ENCODE measurements at regions not wholly inside any gene's neighbourhood (a gene's known extent, or its start where the extent isn't known, plus 50 kb on each side); places are given as distances from the start of the nearest gene placed in this dataset.
"Not testable (repeated sequence)": the region's sequence is repeated elsewhere in the genome, so short reads cannot be mapped to it uniquely, and the experiment has no call there.

DNA sequence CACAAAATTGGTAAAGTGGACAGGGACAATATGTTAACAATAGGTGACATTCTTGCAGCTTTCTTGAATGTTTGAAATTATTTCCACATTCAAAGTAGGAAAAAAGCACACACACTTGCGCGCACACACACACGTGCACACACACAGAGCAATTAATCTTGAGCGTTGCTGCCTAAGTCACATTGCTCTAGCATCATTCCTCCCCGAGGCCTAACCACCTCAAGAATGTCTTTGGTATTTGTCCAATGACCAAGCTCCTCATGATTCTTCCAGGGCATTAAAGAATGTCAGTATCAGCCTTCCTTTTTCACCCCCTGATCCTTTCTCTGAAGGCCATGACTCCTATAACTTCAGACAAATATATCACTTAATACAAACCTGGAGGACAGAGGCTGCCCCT is 198.1 kb downstream of the NPR3 start:
- no peaks in the 10 kb centered on the region for H4K20me1 ChIP-seq (ENCODE audit: insufficient read depth, low read length)
- no peak overlapping the region for H3K4me2 ChIP-seq (ENCODE audit: low read depth, low read length)
- no peaks in the 10 kb centered on the region for H3K36me3 ChIP-seq (replicated peaks; ENCODE audit: insufficient read depth, low read length)
- H3K79me2 ChIP-seq (ENCODE audit: low read length): no peaks in the 10 kb centered on the region
- H3K9ac ChIP-seq (ENCODE audit: low read length): no peak overlapping the region
- no peak overlapping the region for H3K27ac ChIP-seq (ENCODE audit: low read length)
- H3K9me3 ChIP-seq (replicated peaks; ENCODE audit: insufficient read depth, low read length): no peaks in the 10 kb centered on the region
- no peaks in the 10 kb centered on the region for H3F3A ChIP-seq (ENCODE audit: insufficient read depth, low read length)
- H3K27me3 ChIP-seq (replicated peaks; ENCODE audit: insufficient read depth, low read length): no peaks in the 10 kb centered on the region
- no peak overlapping the region for H2AFZ ChIP-seq (ENCODE audit: low read length)
- no peak for DNase-seq
- no peaks in the 10 kb centered on the region for H3K4me1 ChIP-seq (ENCODE audit: low read length)
- TF ChIP-seq EZH2 (optimal IDR thresholded peaks at IDR 0.05; ENCODE audit: low read depth, low read length): no peak
- H3K9me2 ChIP-seq (replicated peaks; ENCODE audit: insufficient read depth, low read length): no peaks in the 10 kb centered on the region
- H3K4me3 ChIP-seq (ENCODE audit: low read length): no peak overlapping the region

DNA sequence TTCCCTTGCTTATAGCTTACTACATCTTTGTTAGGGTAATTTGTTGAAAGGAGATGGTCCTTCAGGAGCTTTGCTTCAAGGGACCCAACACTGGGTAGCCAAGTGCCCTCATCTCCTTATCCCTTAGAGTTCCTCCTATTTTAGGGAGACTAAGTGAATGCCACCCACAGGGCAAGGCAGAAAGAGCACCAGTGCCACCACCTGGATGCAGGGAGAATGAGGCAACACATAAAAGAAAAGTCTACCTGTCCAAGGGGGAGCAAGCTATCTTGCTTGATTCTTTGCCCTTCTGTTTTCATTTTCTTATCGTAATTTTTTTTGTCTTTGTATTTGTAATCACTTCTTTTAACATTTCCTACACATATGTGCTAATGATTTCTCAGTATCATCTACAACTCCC is 205.5 kb downstream of the NPR3 start:
- DNase-seq: peak; percentile 42

GRCh38 chr5:32928761-32929160 is 217.6 kb downstream of the NPR3 start:
- no peak overlapping the region for H3K4me3 ChIP-seq (ENCODE audit: low read length)
- H3K9me3 ChIP-seq (replicated peaks; ENCODE audit: insufficient read depth, low read length): no peaks in the 10 kb centered on the region
- H4K20me1 ChIP-seq (ENCODE audit: insufficient read depth, low read length): no peaks in the 10 kb centered on the region
- H2AFZ ChIP-seq (ENCODE audit: low read length): no peak overlapping the region
- no peak overlapping the region for H3K9ac ChIP-seq (ENCODE audit: low read length)
- no peak overlapping the region for H3K27ac ChIP-seq (ENCODE audit: low read length)
- no peaks in the 10 kb centered on the region for H3F3A ChIP-seq (ENCODE audit: insufficient read depth, low read length)
- H3K9me2 ChIP-seq (replicated peaks; ENCODE audit: insufficient read depth, low read length): no peaks in the 10 kb centered on the region
- DNase-seq: no peak
- H3K4me2 ChIP-seq (ENCODE audit: low read depth, low read length): no peak overlapping the region
- no peaks in the 10 kb centered on the region for H3K4me1 ChIP-seq (ENCODE audit: low read length)
- TF ChIP-seq EZH2 (optimal IDR thresholded peaks at IDR 0.05; ENCODE audit: low read depth, low read length): no peak
- no peak for TF ChIP-seq EZH2phosphoT487 (IDR thresholded peaks at IDR 0.05; ENCODE audit: low read length)
- no peak for TF ChIP-seq CTCF (IDR thresholded peaks at IDR 0.05; ENCODE audit: low read length)
- H3K79me2 ChIP-seq (ENCODE audit: low read length): no peaks in the 10 kb centered on the region
- H3K27me3 ChIP-seq (replicated peaks; ENCODE audit: insufficient read depth, low read length): no peaks in the 10 kb centered on the region
- H3K36me3 ChIP-seq (replicated peaks; ENCODE audit: insufficient read depth, low read length): no peaks in the 10 kb centered on the region

More for the DNA sequence above, 205.5 kb downstream of the NPR3 start:
- H2AFZ ChIP-seq (ENCODE audit: low read length): no peak overlapping the region
- TF ChIP-seq EZH2phosphoT487 (IDR thresholded peaks at IDR 0.05; ENCODE audit: low read length): no peak
- peak; percentile 53 for TF ChIP-seq CTCF (IDR thresholded peaks at IDR 0.05; ENCODE audit: low read length)
- TF ChIP-seq EZH2 (optimal IDR thresholded peaks at IDR 0.05; ENCODE audit: low read depth, low read length): no peak
- H3K9me2 ChIP-seq (replicated peaks; ENCODE audit: insufficient read depth, low read length): no peaks in the 10 kb centered on the region
- H3K9ac ChIP-seq (ENCODE audit: low read length): no peak overlapping the region
- H3K9me3 ChIP-seq (replicated peaks; ENCODE audit: insufficient read depth, low read length): no peaks in the 10 kb centered on the region
- no peaks in the 10 kb centered on the region for H3K79me2 ChIP-seq (ENCODE audit: low read length)
- no peak overlapping the region for H3K27ac ChIP-seq (ENCODE audit: low read length)
- no peaks in the 10 kb centered on the region for H4K20me1 ChIP-seq (ENCODE audit: insufficient read depth, low read length)
- no peak overlapping the region for H3K4me2 ChIP-seq (ENCODE audit: low read depth, low read length)
- H3K36me3 ChIP-seq (replicated peaks; ENCODE audit: insufficient read depth, low read length): no peaks in the 10 kb centered on the region
- no peaks in the 10 kb centered on the region for H3K4me1 ChIP-seq (ENCODE audit: low read length)
- H3F3A ChIP-seq (ENCODE audit: insufficient read depth, low read length): no peaks in the 10 kb centered on the region
- no peak overlapping the region for H3K4me3 ChIP-seq (ENCODE audit: low read length)
- H3K27me3 ChIP-seq (replicated peaks; ENCODE audit: insufficient read depth, low read length): no peaks in the 10 kb centered on the region

- H3K79me2 ChIP-seq (ENCODE audit: low read length); H3F3A ChIP-seq (ENCODE audit: insufficient read depth, low read length); H3K27me3 ChIP-seq (replicated peaks; ENCODE audit: insufficient read depth, low read length); H3K9me2 ChIP-seq (replicated peaks; ENCODE audit: insufficient read depth, low read length); H3K36me3 ChIP-seq (replicated peaks; ENCODE audit: insufficient read depth, low read length); H3K4me3 ChIP-seq (ENCODE audit: low read length); H3K9ac ChIP-seq (ENCODE audit: low read length); H3K9me3 ChIP-seq (replicated peaks; ENCODE audit: insufficient read depth, low read length); H2AFZ ChIP-seq (ENCODE audit: low read length); H3K4me2 ChIP-seq (ENCODE audit: low read depth, low read length); H3K4me1 ChIP-seq (ENCODE audit: low read length); DNase-seq; H3K27ac ChIP-seq (ENCODE audit: low read length); H4K20me1 ChIP-seq (ENCODE audit: insufficient read depth, low read length): not testable (repeated sequence)
These were observed 220.3 kb downstream of the NPR3 start for GRCh38 chr5:32931438-32931837.
